ENCODE measurements at regions not wholly inside any gene's neighbourhood (a gene's known extent, or its start where the extent isn't known, plus 50 kb on each side); places are given as distances from the start of the nearest gene placed in this dataset.

GRCh38 chr2:144143294-144144151 is 376.4 kb downstream of the ZEB2 start:
- Histone ChIP-seq H3K27ac (peak overlapping the region in 1 of 5 donors; percentile 2), H3K9me3 (no peaks in the 10 kb centered on the region), H3K4me3 (no peak overlapping the region), H3K36me3 (no peaks in the 10 kb centered on the region), H3K27me3 (no peaks in the 10 kb centered on the region), H3K4me1 (no peaks in the 10 kb centered on the region)
- DNase-seq, result peak in 1 of 2 donors; percentile 17
- no peak for TF ChIP-seq POLR2A (IDR thresholded peaks at IDR 0.05)
- no peak for TF ChIP-seq POLR2AphosphoS5 (IDR thresholded peaks at IDR 0.05)
- no peak for TF ChIP-seq CTCF (IDR thresholded peaks at IDR 0.05)
- TF ChIP-seq EP300 (IDR thresholded peaks at IDR 0.05), result no peak
- intact Hi-C loops (cut with DNase I; ENCODE audit: low total_unique reads), result no loop called here
- WGBS, 5 donors, result 85 to 93% (median 90%) methylated on average over 4 of the region's 4 CpGs

- 76 to 90% (median 88%) methylated on average over 3 of the region's 3 CpGs for WGBS, 5 donors
- H3K4me1 ChIP-seq, result no peaks in the 10 kb centered on the region
- H3K27me3 ChIP-seq, result no peaks in the 10 kb centered on the region
- intact Hi-C loops (cut with DNase I; ENCODE audit: low total_unique reads), result no loop called here
- no peaks in the 10 kb centered on the region for H3K36me3 ChIP-seq
- no peak overlapping the region for H3K27ac ChIP-seq
- no peaks in the 10 kb centered on the region for H3K9me3 ChIP-seq
- TF ChIP-seq POLR2A (IDR thresholded peaks at IDR 0.05) (no peak), EP300 (IDR thresholded peaks at IDR 0.05) (no peak), CTCF (IDR thresholded peaks at IDR 0.05) (no peak), POLR2AphosphoS5 (IDR thresholded peaks at IDR 0.05) (no peak)
- no peak overlapping the region for H3K4me3 ChIP-seq
- no peak for DNase-seq
These were observed 379.0 kb downstream of the ZEB2 start for GRCh38 chr2:144140891-144141290.

- DNase-seq, result no peak
- peaks cover 0 to 7% (median 0%) of the 10 kb centered on the region in 4 donors for H3K4me1 ChIP-seq
- H3K4me3 ChIP-seq, result no peak overlapping the region
- TF ChIP-seq POLR2AphosphoS5 (IDR thresholded peaks at IDR 0.05) (no peak), EP300 (IDR thresholded peaks at IDR 0.05) (no peak), CTCF (IDR thresholded peaks at IDR 0.05) (no peak), POLR2A (IDR thresholded peaks at IDR 0.05) (no peak)
- no peak overlapping the region for H3K27ac ChIP-seq
- WGBS, 5 donors, result 89 to 93% (median 90%) methylated on average over 5 of the region's 5 CpGs
- H3K36me3 ChIP-seq, result no peaks in the 10 kb centered on the region
- intact Hi-C loops (cut with DNase I; ENCODE audit: low total_unique reads), result no loop called here
- H3K27me3 ChIP-seq, result no peaks in the 10 kb centered on the region
- no peaks in the 10 kb centered on the region for H3K9me3 ChIP-seq
These were observed 382.1 kb downstream of the ZEB2 start for GRCh38 chr2:144137705-144138428.

GRCh38 chr2:144137272-144137671 is 382.6 kb downstream of the ZEB2 start:
- Histone ChIP-seq H3K9me3 (no peaks in the 10 kb centered on the region), H3K4me3 (no peak overlapping the region), H3K36me3 (no peaks in the 10 kb centered on the region), H3K27ac (no peak overlapping the region), H3K4me1 (peaks cover 0 to 7% (median 0%) of the 10 kb centered on the region in 4 donors), H3K27me3 (no peaks in the 10 kb centered on the region)
- 85 to 96% (median 92%) methylated on average over 1 of the region's 1 CpG for WGBS, 5 donors
- TF ChIP-seq POLR2AphosphoS5 (IDR thresholded peaks at IDR 0.05), result no peak
- TF ChIP-seq CTCF (IDR thresholded peaks at IDR 0.05), result no peak
- TF ChIP-seq POLR2A (IDR thresholded peaks at IDR 0.05), result no peak
- no peak for TF ChIP-seq EP300 (IDR thresholded peaks at IDR 0.05)
- intact Hi-C loops (cut with DNase I; ENCODE audit: low total_unique reads), result no loop called here
- DNase-seq, result no peak
